Umbilical cord (tissue), 1 donor: ENCODE measurements at regions not wholly inside any gene's neighbourhood (a gene's known extent, or its start where the extent isn't known, plus 50 kb on each side); places are given as distances from the start of the nearest gene placed in this dataset.
"Not testable (repeated sequence)": the region's sequence is repeated elsewhere in the genome, so short reads cannot be mapped to it uniquely, and the experiment has no call there.

ENCODE experiments used
- DNase-seq: peaks from one replicate; pipeline ENCODE4 v3.0.0-alpha.2; 2015; ENCODE audit warnings: low spot score

DNA sequence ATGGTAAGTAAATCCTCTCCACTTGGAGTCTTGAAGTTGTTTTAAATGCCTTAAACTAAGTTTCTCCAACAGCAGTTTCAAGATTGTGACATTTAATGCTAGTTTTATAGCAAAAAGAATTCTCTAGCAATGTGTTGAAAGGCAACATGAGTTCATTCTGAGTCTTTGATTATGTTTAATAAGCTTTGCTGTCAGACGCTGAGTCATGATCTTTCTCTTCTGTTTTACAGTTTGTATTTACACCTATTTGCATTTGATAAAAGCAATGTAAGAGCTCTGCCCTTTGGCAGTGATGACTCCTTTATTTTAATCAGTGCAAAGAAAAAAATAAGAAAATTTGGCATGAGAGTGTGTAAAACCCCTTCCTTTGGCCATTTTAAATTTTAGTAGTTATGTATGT, 497.7 kb downstream of the STK39 start:
- DNase-seq: peak; percentile 14

DNA sequence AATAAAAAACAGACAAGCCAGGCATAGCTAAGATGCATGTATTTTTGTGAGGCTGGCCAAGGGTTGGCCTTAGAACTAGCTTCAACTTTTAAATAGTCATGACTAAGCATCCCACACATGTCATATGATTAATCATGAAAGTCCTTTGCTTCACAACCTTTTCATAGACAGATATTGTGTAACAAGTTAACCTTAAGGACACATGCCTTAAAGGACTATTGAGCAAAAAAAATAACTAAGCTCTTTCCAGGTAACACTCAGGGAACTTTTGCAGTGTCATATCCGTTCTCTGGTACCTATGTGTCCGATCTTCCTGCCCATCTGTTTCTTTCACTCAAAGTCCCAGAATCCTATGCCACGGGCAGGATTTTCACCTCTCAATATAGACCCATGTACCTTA, 498.4 kb downstream of the STK39 start:
- no peak for DNase-seq

DNA sequence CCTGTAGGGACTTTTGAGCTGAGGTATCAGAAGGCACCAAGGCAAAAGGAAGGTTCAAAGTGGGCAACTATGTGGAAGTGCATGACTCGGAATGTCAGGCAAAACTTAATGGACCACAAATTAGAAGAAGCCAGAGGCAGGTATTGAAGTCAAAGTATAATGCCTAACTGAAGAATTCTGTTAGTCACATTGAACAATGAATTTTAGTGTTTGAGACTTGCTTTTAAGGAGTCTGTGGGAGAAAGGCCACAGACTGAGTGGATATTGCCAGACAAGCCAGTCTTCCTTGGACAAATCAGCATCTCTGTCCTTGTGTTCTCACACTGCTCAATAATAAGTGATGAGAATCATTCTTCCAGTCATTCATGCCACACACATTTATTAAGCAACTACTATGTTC, 498.9 kb downstream of the STK39 start:
- DNase-seq: no peak

DNA sequence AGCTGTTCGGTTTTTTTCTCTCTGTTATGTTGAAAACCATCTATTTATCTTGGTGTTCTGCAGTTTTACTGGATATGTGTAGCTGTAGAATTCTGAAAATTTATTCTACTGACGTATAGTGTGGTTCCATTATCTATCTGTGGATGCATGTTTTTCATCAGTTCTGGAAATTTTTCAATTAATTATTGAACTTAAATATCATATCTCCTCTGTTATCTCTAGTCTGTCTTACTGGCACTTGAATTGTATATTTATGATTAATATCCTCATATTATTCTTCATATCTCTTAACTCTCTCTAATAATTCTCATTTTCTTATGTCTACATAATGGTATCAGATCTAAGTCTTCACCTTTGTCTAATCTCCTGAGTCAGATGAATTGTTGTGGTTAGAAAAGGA, 501.7 kb downstream of the STK39 start:
- no peak for DNase-seq

DNA sequence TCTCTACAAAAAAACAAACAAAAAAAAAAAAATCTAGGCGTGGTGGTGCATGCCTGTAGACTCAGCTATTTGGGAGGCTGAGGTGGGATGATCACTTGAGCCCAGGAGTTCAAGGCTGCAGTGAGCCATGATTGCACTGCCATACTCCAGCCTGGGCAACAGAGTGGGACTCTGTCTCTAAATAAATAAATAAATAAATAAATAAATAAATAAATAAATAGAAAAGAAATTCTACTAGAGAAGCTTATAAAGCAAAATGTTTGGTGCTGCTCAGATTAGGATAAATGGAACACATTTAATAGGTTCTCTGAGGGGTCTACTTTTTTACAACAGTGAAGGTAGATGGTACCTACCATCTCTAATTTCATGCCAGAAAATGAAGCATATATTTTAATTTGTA, 507.5 kb downstream of the STK39 start:
- DNase-seq: not testable (repeated sequence)

DNA sequence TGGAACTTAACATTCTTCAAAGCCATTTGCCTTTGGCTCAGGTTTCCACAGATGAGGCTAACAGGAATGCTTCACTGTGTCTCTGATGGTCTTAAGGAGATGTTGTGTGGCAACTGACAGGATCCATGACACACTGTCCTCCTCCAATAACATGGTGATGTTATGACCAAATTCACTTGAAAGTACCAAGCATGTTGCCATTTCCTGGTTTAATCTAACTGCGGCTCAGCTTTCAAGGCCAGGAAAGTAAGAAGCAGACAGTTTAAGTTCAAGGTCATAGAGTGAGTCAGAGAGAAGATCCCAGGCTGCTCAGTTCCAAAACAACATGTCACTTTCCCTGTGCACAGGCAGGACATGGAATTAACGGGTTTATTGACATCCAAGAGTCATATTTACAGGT, 513.6 kb downstream of the STK39 start:
- peak; percentile 17 for DNase-seq

DNA sequence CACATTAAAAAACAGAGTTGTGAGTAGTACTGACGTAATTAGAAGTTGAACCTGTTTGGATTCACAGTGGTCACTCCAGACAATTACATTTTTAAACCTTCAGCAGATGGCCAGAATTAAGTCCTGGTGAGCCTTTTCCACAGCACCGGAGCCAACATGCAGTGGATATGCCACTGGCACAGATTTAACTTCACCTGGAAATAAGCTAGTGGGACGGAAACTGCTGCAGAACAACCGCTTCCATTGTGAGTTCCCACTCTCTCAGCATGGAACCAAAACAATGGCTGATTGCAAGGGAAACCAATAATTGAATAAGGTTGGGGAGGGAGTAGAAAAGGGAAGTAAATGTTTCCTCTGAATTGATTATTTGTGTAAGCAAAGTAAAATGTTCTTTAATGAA, 515.1 kb downstream of the STK39 start:
- DNase-seq: no peak

DNA sequence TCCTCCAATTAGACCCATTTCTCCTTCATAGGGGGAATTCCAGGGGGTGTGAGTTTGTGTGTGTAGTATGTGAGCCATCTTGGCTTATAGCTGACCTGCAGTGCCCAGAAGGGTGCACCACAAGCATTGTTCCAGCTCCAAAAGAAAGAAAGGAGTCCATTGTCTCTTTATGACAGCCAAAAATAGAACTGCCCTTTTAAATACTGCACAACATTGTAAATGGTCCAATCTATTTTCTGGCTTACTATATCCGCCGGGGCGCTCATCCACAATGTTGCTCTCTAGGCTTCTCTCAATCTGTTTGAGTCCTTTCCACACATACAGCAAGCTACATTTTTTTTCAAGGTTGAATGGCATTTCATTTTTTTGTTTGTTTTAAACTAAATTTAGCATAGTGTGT, 517.5 kb downstream of the STK39 start:
- DNase-seq: no peak

DNA sequence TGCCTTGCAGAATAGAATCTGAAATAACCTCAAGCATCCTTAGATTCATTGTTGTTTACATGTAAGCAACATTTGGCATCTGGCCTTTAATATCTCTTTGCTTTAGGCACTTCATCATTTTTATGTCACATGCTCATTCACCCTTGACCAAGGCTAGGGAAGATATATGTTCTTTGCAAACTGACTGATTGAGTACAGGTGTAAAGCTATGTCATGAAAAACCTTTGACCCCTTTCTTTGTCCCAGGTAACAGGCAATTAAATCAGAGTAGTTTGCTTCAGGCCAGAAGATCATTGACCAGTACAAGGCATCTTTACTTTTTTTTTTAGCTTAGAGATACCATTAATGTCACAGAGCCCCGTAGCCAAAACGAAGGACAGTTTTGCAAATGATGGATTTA, 520.6 kb downstream of the STK39 start:
- DNase-seq: no peak

DNA sequence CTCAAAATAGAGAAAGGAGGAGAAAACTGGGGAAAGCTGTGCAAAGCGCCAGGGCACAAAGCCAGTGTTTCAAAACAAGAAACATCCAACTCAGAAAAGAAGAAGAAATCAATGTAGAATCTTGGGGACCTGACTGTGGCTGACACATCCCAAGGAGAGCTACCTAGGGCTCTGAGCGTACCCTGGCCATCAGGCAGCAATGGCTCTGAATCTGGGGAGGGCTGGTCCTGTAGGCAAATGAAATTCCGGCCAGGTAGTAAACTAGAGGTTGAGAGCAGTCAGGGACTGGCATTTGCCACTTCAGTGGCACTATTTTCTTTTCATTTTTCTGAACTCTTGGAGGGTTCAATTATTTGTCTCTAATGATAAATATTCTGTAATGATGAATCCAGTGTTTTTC, 525.8 kb downstream of the STK39 start:
- DNase-seq: no peak

DNA sequence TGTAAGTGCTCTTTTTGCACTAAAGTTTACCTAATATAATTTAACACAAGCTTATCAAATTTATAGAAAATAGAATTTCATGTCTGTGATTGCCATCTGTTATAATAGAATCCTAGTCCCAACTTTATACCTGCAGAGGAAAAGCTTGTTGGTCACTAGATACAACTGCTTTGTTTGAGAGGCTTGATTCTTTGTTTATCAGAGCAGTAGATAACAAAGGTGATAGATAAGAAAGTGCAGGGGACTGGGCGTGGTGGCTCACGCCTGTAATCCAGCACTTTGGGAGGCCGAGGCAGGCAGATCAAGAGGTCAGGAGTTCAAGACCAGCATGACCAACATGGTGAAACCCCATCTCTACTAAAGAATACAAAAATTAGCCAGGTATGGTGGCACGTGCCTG, 528.0 kb downstream of the STK39 start:
- DNase-seq: no peak

DNA sequence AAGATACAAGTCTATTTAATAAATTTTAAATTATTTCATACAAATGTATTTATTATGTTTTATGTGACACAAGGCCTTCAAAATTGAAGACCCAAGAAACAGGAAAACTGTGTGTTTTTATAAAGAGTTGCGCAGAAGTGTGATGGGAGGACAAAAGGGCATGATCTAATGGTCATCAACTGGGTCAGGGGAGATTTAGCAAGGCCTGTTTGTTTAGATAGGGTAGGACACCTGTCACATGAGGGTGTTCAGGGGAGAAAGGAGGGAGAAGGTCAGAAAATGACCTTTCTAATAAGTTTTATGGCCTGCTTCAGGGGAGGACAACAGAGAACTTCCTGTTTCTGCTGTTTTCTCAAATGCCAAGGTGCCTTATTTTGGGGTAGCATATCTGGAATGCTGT, 528.8 kb downstream of the STK39 start:
- no peak for DNase-seq

DNA sequence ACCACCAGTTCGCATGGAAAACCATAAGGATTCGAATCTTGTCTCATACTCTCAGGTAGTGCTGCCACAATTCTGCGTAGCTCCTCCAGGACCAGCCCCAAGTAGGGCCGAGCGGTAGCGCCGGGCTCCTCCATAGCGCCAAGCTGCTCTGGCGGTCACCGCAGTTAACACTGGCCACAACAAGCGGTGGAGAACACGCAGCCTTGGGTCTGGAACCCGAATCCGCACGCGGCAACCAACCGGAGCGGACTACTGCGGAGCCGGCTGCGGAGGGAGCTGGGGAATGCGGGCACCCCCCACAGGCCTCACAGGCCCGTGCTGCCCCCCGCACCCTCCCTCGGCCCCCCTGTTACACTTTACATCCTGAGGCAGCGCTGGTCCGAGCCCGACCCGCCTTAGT, 531.5 kb downstream of the STK39 start:
- no peak for DNase-seq

DNA sequence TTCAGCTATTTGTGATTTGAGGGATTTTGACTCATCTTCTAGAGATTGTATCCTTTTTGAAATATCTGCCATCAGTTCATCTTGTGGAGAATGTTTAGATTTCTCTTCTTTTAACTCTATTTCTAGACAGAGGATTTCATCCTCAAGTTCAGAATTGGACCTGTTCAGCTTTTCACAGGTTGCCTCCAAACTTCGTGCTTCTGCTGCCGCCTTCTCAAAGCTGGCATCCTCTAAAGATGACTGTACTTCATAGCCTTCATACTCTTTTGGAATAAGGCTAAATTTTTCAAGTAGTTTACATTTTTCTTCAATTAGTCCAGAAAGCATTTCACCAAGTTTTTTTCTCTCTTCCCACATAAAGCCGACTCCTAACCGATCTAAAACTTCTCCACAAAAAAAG, 531.9 kb downstream of the STK39 start:
- DNase-seq: not testable (repeated sequence)

DNA sequence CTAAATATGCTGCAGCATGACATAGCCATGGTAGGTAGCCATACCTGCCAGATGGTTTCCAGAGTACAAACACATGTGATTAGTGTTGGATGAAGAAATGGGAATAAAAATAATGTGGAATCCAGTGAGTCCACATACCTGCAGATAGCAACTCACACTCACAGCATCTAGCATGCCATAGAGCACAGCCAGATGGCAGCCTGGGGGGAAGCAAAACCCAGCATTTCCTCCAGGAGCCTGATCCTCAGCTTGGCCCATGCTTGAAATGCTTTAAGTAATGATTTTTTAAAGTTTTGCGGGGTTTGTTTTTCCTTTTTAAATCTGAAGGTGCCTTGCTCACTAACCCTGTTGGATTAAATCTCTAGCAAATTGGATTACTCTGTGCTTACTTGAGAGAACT, 535.1 kb downstream of the STK39 start:
- DNase-seq: no peak

DNA sequence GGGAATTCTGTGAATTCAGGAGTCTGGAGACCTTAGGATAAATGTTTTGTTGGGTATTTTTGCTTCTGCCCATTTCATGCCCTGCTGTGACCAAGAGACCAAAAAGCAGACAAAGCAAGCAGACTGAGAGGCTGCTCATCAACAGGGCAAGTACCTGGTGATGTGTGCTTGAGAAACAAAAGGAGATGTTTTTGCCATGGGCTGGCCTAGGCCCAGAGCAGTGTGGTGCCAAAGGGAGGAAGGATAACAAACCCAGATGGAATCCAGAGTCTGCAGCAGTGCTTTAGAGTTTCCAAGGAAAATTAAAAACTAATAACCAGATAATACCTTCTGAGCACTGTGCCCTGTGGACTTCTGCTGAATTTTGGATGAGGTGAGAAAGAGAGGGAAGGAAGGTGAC, 538.4 kb downstream of the STK39 start:
- DNase-seq: no peak

DNA sequence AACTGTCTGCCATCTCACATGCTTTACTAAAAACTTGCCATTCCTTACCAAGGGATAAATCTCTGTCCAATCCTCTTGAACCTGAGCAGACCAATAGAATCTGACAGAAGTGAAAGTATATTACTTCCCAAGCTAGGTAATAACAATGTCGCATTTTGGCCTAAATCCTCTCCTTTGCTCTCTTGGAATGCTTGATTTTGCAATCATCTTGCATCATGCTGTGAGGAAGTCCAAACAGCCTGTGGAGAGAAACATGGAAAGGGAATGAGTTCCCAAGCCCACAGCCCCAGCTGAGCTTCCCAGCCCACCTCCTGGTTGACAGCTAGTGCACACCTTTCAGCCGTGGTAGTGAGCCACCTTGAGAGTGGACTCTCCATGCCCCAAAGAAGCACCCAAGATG, 540.6 kb downstream of the STK39 start:
- DNase-seq: peak; percentile 1

DNA sequence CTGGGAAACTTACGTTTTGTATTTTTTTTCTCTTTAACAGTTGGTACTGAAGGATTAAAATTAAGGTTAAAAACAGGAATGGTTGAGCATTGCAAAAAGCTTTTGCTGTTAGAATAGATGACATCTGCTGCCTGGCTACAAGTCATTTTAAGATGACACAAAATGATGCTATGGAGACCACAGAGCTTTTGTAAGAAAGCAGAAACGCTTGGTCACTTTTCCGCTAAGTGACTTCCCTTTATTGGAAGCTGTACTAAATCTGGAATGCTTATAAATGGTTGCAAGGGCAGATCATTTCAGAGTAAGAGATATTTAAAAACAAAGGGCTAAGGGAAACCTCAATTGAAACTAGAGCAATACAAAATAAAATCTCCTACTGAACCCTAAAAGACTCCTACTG, 544.0 kb downstream of the STK39 start:
- DNase-seq: no peak

DNA sequence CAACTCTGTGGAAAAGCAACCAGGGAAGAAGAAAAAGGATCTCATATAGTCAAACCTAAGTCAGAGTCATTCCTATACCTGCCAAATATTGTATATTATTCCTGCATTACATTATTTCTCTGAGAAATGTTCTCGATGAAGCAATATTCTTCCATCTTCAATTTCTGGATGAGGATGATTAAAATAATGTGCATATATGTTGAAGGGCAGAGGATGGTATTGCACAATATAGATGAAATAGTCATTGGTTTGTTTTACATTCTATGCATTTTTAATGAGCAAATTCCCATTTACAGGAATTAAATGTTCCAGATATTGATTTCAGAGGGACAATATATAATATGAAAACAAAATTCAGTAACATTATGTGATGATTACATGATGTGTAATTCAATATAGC, 545.2 kb downstream of the STK39 start:
- no peak for DNase-seq

DNA sequence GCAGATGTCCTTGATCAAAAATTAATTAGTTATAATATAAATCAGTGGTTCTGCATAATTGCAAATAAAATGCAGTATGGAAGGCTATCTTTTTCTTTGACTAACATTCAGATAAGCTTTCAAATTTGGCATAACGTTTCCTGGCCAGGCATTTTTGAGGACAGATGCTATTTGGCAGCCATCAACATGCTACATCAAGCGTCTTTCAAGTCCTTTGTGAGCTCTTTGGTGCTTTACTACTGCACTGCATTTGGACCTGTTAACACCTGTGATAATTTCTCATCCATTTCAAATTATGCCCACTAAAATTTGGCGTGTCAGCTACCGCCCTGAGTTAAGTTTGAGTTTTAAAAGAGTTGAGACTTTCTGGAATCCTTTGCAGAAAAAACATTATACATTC, 545.7 kb downstream of the STK39 start:
- DNase-seq: no peak

DNA sequence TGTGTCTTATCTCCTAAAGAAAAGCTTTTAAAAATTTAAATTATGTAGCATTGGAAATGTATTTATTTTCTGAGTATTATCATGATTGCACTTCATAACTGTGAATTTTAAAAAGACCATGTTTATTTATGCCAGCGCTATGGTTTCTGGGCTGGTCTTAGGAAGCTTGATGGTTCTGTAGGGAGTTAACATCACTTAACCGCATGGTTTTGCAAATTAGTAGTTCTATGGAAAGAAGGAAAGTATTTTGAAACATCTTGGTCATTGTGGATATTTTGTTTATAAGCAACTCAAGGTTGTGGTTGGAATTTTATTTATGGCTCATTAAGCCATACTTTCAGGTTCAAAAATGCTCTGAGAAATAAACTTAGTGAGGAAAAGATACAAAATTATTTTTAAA, 549.4 kb downstream of the STK39 start:
- DNase-seq: no peak

DNA sequence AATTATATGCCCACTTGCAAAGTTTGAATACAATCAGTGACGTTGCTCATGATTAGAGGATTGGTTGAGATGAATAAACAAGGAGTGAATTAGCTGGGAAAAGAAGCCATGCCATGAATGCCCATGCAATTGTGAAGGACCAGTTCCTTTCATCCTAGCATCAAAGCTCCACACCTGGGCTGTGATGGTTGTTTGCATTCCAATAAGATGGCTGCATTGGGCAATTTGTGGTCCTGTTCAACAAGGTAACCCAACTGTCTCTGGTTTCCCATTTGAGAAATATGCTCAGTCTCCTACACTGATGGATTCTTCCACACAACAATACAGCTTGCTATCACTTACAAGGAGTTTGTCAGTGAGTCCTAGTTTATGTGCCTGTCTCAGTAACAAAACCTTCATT, 550.2 kb downstream of the STK39 start:
- DNase-seq: no peak

DNA sequence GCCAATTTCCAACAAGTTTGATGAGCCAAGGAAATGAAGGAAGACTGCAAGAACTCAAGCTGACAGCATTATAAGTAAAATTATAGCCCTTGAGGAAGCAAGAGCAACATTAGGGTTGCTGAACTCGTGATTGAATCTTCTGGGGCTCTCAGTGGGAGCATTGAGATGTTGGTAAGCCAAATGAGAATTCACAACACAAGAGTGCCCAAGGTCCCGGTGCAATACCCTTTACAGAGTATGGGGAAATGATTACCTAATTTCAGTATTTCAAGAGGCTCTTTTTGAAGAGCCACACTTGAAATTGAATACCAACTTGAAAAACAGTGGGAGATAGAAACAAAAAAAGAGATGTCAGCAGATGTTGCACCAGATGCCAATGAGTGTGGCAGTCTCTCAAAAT, 554.5 kb downstream of the STK39 start:
- no peak for DNase-seq

DNA sequence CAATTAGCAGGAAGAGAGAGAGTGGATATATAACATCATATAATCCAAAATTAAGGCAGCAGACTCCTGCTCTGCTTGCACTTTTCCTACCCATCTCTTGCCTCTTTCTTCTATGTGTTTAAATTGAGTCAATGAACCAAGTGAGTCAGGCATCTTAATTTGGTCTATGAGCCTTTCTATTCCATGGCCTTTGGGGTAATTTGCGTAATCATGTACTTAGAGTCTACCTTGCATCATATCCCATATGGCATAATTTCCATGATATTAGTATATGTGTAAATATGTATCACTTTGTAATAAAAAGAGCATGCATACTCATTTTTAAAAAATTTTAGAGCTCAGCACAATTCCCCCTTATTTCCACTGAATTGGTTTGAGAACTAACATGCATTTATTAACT, 555.2 kb downstream of the STK39 start:
- no peak for DNase-seq

DNA sequence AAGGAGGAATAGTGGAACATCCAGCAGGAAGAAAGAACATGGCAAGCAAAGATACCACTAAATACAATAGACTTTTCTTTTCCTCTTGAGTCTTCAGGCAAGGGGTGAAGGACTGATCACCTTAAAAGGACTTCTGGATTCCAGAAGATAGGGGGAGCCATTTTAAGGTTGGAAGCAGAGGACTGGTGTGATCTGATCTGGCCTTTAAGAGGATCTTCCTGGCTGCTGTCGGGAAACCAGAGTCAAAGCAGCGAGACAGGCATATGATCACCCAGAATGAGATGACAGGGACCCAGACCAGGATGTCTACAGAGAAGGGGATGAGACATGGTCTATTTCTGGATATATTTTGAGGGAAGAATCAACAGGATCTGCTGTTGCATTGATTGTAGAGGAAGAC, 558.0 kb downstream of the STK39 start:
- no peak for DNase-seq
